CD4-positive, alpha-beta T cell treated with Interferon gamma for 1 hour (primary cell): ENCODE measurements at regions not wholly inside any gene's neighbourhood (a gene's known extent, or its start where the extent isn't known, plus 50 kb on each side); places are given as distances from the start of the nearest gene placed in this dataset.
"Not testable (repeated sequence)": the region's sequence is repeated elsewhere in the genome, so short reads cannot be mapped to it uniquely, and the experiment has no call there.

Experiments used
- DNase-seq: peaks from one replicate; pipeline ENCODE4 v3.0.0-alpha.2; 2020

GRCh38 chr3:8152821-8153418, 348.7 kb upstream of the LMCD1 start:
- no peak for DNase-seq

GRCh38 chr3:8153800-8154199, 347.8 kb upstream of the LMCD1 start:
- DNase-seq: no peak

- DNase-seq: no peak
Measured at GRCh38 chr3:8154617-8155016, 347.0 kb upstream of the LMCD1 start.

GRCh38 chr3:8156138-8156537, 345.5 kb upstream of the LMCD1 start:
- DNase-seq: no peak

- DNase-seq: no peak
Measured at GRCh38 chr3:8156831-8157230, 344.8 kb upstream of the LMCD1 start.

- no peak for DNase-seq
Measured at GRCh38 chr3:8157640-8158039, 344.0 kb upstream of the LMCD1 start.

- DNase-seq: no peak
Measured at GRCh38 chr3:8164145-8164544, 337.5 kb upstream of the LMCD1 start.

GRCh38 chr3:8166014-8166413, 335.6 kb upstream of the LMCD1 start:
- DNase-seq: no peak

- DNase-seq: no peak
Measured at GRCh38 chr3:8170971-8171508, 330.6 kb upstream of the LMCD1 start.

GRCh38 chr3:8173892-8174291, 327.7 kb upstream of the LMCD1 start:
- no peak for DNase-seq

- not testable (repeated sequence) for DNase-seq
Measured at GRCh38 chr3:8176759-8177483, 324.7 kb upstream of the LMCD1 start.

GRCh38 chr3:8178516-8178915, 323.1 kb upstream of the LMCD1 start:
- DNase-seq: not testable (repeated sequence)

GRCh38 chr3:8182904-8183303, 318.7 kb upstream of the LMCD1 start:
- DNase-seq: no peak

GRCh38 chr3:8183627-8184026, 318.0 kb upstream of the LMCD1 start:
- DNase-seq: no peak

- no peak for DNase-seq
Measured at GRCh38 chr3:8186213-8186612, 315.4 kb upstream of the LMCD1 start.

- DNase-seq: no peak
Measured at GRCh38 chr3:8187996-8188395, 313.6 kb upstream of the LMCD1 start.

- DNase-seq: no peak
Measured at GRCh38 chr3:8189051-8189450, 312.6 kb upstream of the LMCD1 start.

- DNase-seq: no peak
Measured at GRCh38 chr3:8191406-8191805, 310.2 kb upstream of the LMCD1 start.

- no peak for DNase-seq
Measured at GRCh38 chr3:8197384-8197783, 304.2 kb upstream of the LMCD1 start.

GRCh38 chr3:8198605-8199004, 303.0 kb upstream of the LMCD1 start:
- DNase-seq: no peak

- no peak for DNase-seq
Measured at GRCh38 chr3:8200996-8201395, 300.6 kb upstream of the LMCD1 start.

GRCh38 chr3:8201886-8202285, 299.7 kb upstream of the LMCD1 start:
- DNase-seq: no peak

GRCh38 chr3:8204331-8204730, 297.3 kb upstream of the LMCD1 start:
- no peak for DNase-seq

- no peak for DNase-seq
Measured at GRCh38 chr3:8204853-8205650, 296.6 kb upstream of the LMCD1 start.
